Liver (tissue), 8 donors: ENCODE measurements at regions not wholly inside any gene's neighbourhood (a gene's known extent, or its start where the extent isn't known, plus 50 kb on each side); places are given as distances from the start of the nearest gene placed in this dataset.

Experiments used
- DNase-seq: peaks from one replicate; pipeline ENCODE4 v3.0.0-alpha.2; 2017; ENCODE audit warnings: low spot score
- H3K27ac ChIP-seq, 2 donors: one replicate each; pipeline ENCODE4 v1.7.0; 2013; ENCODE audit warnings: inconsistent platforms in 2 of 2, low read length in 2 of 2, control low read depth in 1 of 2, low read depth in 1 of 2, mild to moderate bottlenecking in 1 of 2
- H3K27me3 ChIP-seq, 4 donors: one replicate each; pipeline versions ENCODE4 v1.6.1 to v1.7.0; 2013; ENCODE audit warnings: low read length in 3 of 4, inconsistent platforms in 1 of 4, mild to moderate bottlenecking in 1 of 4, moderate library complexity in 1 of 4; ENCODE audit not compliant: control insufficient read depth in 4 of 4, insufficient read depth in 4 of 4
- H3K36me3 ChIP-seq, 4 donors: one replicate each; pipeline versions ENCODE4 v1.6.1 to v1.7.0; 2013; ENCODE audit warnings: low read length in 3 of 4, mild to moderate bottlenecking in 3 of 4, low read depth in 1 of 4, moderate library complexity in 1 of 4; ENCODE audit not compliant: control insufficient read depth in 4 of 4, insufficient read depth in 3 of 4
- H3K4me1 ChIP-seq, 4 donors: one replicate each; pipeline versions ENCODE4 v1.6.1 to v1.7.0; 2013; ENCODE audit warnings: low read length in 3 of 4, mild to moderate bottlenecking in 3 of 4, moderate library complexity in 1 of 4; ENCODE audit not compliant: control insufficient read depth in 4 of 4, insufficient read depth in 4 of 4
- H3K4me3 ChIP-seq, 3 donors: one replicate each; pipeline versions ENCODE4 v1.6.1 to v1.7.0; 2013; ENCODE audit warnings: low read length in 3 of 3, control low read depth in 1 of 3, low read depth in 1 of 3, mild to moderate bottlenecking in 1 of 3
- H3K9ac ChIP-seq, 2 donors: one replicate each; pipeline ENCODE4 v1.7.0; 2013; ENCODE audit warnings: low read length in 2 of 2, mild to moderate bottlenecking in 2 of 2, moderate library complexity in 2 of 2, control low read depth in 1 of 2, low read depth in 1 of 2
- H3K9me3 ChIP-seq, 4 donors: one replicate each; pipeline versions ENCODE4 v1.6.1 to v1.7.0; 2013; ENCODE audit warnings: low read length in 3 of 4; ENCODE audit not compliant: control insufficient read depth in 4 of 4
- EGR1 ChIP-seq, 2 donors: IDR thresholded peaks; 2 replicates each; pipeline ENCODE4 v1.6.1; 2016 to 2018; ENCODE audit warnings: antibody characterized with exemption in 2 of 2, low read depth in 2 of 2
- FOXA2 ChIP-seq: IDR thresholded peaks from 2 replicates; pipeline ENCODE4 v1.6.1; 2016; ENCODE audit warnings: antibody characterized with exemption
- GABPA ChIP-seq, 2 donors: IDR thresholded peaks in 1 of 2; conservative IDR thresholded peaks in 1 of 2; 2 replicates each; pipeline ENCODE4 v1.6.1; 2016; ENCODE audit warnings: antibody characterized with exemption in 2 of 2, mild to moderate bottlenecking in 1 of 2, moderate library complexity in 1 of 2
- HNF4A ChIP-seq, 2 donors: conservative IDR thresholded peaks; 2 replicates each; pipeline ENCODE4 v1.6.1; 2016; ENCODE audit warnings: antibody characterized with exemption in 2 of 2, mild to moderate bottlenecking in 2 of 2
- HNF4G ChIP-seq: IDR thresholded peaks from 2 replicates; pipeline ENCODE4 v1.6.1; 2016; ENCODE audit warnings: antibody characterized with exemption
- MAX ChIP-seq: IDR thresholded peaks from 2 replicates; pipeline ENCODE4 v1.6.1; 2016; ENCODE audit warnings: antibody characterized with exemption
- NR2F2 ChIP-seq: IDR thresholded peaks from 2 replicates; pipeline ENCODE4 v1.6.1; 2016; ENCODE audit warnings: antibody characterized with exemption
- RAD21 ChIP-seq, 2 donors: IDR thresholded peaks; 2 replicates each; pipeline ENCODE4 v1.6.1; 2016; ENCODE audit warnings: antibody characterized with exemption in 2 of 2, mild to moderate bottlenecking in 2 of 2
- TAF1 ChIP-seq: conservative IDR thresholded peaks from 2 replicates; pipeline ENCODE4 v1.6.1; 2016; ENCODE audit warnings: antibody characterized with exemption, mild to moderate bottlenecking
- YY1 ChIP-seq: IDR thresholded peaks from 2 replicates; pipeline ENCODE4 v1.6.1; 2016; ENCODE audit warnings: antibody characterized with exemption, mild to moderate bottlenecking
- WGBS: extraction: QIAGEN DNeasy Blood & Tissue Kit; methylation state at CpG from one replicate; pipeline ENCODE4 v1.1.7; 2013; 5-methylcytosine and 5-hydroxymethylcytosine counted together
- TF ChIP-seq, protein P1 (sequence below): IDR thresholded peaks from 2 replicates; pipeline ENCODE4 v1.6.1; 2016; ENCODE audit warnings: antibody characterized with exemption, mild to moderate bottlenecking
- TF ChIP-seq, protein P2 (sequence below): IDR thresholded peaks from 2 replicates; pipeline ENCODE4 v1.6.1; 2016; ENCODE audit warnings: antibody characterized with exemption
- TF ChIP-seq, protein P3 (sequence below): fragments of 150-350 bp; IDR thresholded peaks from 2 replicates; pipeline ENCODE4 v1.5.1; 2017; ENCODE audit warnings: improper control_type of control experiment, low read depth, low read length; ENCODE audit not compliant: missing input control
- TF ChIP-seq, protein P4 (sequence below): IDR thresholded peaks from 2 replicates; pipeline ENCODE4 v1.6.1; 2016; ENCODE audit warnings: antibody characterized with exemption
- donor health status: healthy.
- donor health status: healthy.
- donor health status: healthy.
- donor health status: healthy.
- donor health status: healthy.

DNA sequence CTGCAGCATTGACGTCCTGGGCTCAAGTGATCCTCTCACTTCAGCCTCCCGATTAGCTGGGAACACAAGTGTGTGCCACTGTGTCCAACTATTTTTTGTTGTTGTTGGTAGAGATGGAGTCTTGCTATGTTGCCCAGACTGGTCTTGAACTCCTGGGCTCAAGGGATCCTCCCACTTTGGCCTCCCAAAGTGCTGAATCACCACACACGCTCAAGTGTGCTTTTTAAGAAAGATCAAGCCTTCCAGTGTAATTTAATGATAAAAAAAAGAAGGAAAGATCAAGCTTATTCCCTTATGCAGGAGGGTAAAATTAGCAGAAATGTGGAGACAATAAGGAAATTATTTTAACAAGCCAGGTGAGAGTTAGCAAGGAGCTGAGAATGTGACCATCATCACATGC, 61.1 kb upstream of the SERBP1 start:
- Histone ChIP-seq H3K9me3 (no peaks in the 10 kb centered on the region), H3K27ac (no peak overlapping the region), H3K27me3 (no peaks in the 10 kb centered on the region), H3K4me3 (no peak overlapping the region), H3K9ac (no peak overlapping the region), H3K4me1 (no peaks in the 10 kb centered on the region), H3K36me3 (no peaks in the 10 kb centered on the region)
- TF ChIP-seq YY1, result no peak
- TF ChIP-seq GABPA (IDR thresholded peaks at IDR 0.05 in 1 of 2, conservative IDR thresholded peaks at IDR 0.05 in 1 of 2), result no peak
- no peak for TF ChIP-seq EGR1 (IDR thresholded peaks at IDR 0.05; ENCODE audit: low read depth in 2 of 2)
- TF ChIP-seq, protein P1, sequence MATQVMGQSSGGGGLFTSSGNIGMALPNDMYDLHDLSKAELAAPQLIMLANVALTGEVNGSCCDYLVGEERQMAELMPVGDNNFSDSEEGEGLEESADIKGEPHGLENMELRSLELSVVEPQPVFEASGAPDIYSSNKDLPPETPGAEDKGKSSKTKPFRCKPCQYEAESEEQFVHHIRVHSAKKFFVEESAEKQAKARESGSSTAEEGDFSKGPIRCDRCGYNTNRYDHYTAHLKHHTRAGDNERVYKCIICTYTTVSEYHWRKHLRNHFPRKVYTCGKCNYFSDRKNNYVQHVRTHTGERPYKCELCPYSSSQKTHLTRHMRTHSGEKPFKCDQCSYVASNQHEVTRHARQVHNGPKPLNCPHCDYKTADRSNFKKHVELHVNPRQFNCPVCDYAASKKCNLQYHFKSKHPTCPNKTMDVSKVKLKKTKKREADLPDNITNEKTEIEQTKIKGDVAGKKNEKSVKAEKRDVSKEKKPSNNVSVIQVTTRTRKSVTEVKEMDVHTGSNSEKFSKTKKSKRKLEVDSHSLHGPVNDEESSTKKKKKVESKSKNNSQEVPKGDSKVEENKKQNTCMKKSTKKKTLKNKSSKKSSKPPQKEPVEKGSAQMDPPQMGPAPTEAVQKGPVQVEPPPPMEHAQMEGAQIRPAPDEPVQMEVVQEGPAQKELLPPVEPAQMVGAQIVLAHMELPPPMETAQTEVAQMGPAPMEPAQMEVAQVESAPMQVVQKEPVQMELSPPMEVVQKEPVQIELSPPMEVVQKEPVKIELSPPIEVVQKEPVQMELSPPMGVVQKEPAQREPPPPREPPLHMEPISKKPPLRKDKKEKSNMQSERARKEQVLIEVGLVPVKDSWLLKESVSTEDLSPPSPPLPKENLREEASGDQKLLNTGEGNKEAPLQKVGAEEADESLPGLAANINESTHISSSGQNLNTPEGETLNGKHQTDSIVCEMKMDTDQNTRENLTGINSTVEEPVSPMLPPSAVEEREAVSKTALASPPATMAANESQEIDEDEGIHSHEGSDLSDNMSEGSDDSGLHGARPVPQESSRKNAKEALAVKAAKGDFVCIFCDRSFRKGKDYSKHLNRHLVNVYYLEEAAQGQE, result no peak
- no peak for TF ChIP-seq HNF4G
- TF ChIP-seq FOXA2, result no peak
- no peak for TF ChIP-seq HNF4A (conservative IDR thresholded peaks at IDR 0.05)
- TF ChIP-seq, protein P2, sequence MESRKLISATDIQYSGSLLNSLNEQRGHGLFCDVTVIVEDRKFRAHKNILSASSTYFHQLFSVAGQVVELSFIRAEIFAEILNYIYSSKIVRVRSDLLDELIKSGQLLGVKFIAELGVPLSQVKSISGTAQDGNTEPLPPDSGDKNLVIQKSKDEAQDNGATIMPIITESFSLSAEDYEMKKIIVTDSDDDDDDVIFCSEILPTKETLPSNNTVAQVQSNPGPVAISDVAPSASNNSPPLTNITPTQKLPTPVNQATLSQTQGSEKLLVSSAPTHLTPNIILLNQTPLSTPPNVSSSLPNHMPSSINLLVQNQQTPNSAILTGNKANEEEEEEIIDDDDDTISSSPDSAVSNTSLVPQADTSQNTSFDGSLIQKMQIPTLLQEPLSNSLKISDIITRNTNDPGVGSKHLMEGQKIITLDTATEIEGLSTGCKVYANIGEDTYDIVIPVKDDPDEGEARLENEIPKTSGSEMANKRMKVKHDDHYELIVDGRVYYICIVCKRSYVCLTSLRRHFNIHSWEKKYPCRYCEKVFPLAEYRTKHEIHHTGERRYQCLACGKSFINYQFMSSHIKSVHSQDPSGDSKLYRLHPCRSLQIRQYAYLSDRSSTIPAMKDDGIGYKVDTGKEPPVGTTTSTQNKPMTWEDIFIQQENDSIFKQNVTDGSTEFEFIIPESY, result no peak
- TF ChIP-seq MAX, result no peak
- no peak for TF ChIP-seq TAF1
- no peak for TF ChIP-seq RAD21 (IDR thresholded peaks at IDR 0.05)
- TF ChIP-seq, protein P3, sequence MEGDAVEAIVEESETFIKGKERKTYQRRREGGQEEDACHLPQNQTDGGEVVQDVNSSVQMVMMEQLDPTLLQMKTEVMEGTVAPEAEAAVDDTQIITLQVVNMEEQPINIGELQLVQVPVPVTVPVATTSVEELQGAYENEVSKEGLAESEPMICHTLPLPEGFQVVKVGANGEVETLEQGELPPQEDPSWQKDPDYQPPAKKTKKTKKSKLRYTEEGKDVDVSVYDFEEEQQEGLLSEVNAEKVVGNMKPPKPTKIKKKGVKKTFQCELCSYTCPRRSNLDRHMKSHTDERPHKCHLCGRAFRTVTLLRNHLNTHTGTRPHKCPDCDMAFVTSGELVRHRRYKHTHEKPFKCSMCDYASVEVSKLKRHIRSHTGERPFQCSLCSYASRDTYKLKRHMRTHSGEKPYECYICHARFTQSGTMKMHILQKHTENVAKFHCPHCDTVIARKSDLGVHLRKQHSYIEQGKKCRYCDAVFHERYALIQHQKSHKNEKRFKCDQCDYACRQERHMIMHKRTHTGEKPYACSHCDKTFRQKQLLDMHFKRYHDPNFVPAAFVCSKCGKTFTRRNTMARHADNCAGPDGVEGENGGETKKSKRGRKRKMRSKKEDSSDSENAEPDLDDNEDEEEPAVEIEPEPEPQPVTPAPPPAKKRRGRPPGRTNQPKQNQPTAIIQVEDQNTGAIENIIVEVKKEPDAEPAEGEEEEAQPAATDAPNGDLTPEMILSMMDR, result no peak
- WGBS, result 92% methylated on average over 3 of the region's 3 CpGs
- no peak for DNase-seq

DNA sequence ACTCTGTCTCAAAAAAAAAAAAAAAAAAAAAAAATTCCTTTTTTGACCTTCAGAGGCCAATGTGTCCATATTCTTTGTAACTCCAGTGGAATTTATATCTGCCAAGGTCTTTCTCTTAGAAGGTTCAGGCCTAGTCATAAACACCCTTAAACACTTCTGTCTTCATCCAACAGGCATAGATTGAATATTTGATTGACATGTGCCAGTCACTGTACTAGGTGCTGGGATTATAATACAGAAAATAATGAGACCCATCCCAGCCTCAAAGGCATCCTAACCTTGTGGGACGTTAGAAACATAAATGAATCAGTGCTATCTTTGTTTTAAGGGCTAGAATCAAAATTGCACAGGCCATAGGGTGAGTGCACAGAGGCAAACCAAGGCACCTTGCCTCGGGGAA, 62.9 kb upstream of the SERBP1 start:
- Histone ChIP-seq H3K4me1 (no peaks in the 10 kb centered on the region), H3K27ac (no peak overlapping the region), H3K9me3 (no peaks in the 10 kb centered on the region), H3K36me3 (no peaks in the 10 kb centered on the region), H3K27me3 (no peaks in the 10 kb centered on the region), H3K4me3 (no peak overlapping the region), H3K9ac (no peak overlapping the region)
- WGBS, result 85% methylated on average over 2 of the region's 2 CpGs
- TF ChIP-seq, protein P4, sequence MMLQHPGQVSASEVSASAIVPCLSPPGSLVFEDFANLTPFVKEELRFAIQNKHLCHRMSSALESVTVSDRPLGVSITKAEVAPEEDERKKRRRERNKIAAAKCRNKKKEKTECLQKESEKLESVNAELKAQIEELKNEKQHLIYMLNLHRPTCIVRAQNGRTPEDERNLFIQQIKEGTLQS, result no peak
- TF ChIP-seq HNF4G, result no peak
- TF ChIP-seq, protein P1, result no peak
- TF ChIP-seq NR2F2, result no peak
- DNase-seq, result no peak
